SKM-1 treated with dmso at 0.1 percent for 144 hours (cell line): ENCODE measurements at regions not wholly inside any gene's neighbourhood (a gene's known extent, or its start where the extent isn't known, plus 50 kb on each side); places are given as distances from the start of the nearest gene placed in this dataset.

Source experiments
- DNase-seq: peaks from one replicate; lab custom pipeline; 2025; ENCODE audit not compliant: unreplicated experiment; lab: John Stamatoyannopoulos, UW

DNA sequence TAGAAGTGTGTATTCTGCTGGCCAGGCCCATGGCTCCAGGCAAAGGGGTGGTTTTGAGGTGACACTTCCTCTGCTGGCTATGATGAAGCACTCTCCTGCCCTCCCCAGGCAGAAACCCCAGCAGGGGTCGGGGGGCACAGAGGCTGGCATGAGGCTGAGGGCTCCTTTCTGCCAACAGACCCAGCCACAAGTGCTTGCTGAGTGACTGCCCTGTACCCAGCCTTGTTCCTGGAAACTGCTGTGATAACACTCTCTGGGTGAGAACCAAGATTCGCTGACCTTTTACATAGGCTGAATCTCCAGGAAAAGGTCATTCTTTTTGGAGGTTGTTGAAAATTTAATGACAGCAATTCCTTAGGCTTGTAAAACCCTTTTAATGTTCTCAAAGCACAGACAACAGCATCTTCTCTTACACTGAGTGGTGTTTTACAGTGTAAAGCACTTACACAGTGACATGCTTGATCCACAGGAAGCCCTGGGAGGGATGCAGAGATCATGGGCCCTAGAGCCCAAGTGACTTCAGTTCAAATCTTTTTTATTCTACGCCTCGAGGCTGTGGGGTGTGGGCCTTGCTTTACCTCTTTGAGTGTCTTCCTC is 155.5 kb upstream of the FGGY start:
- no peak for DNase-seq

DNA sequence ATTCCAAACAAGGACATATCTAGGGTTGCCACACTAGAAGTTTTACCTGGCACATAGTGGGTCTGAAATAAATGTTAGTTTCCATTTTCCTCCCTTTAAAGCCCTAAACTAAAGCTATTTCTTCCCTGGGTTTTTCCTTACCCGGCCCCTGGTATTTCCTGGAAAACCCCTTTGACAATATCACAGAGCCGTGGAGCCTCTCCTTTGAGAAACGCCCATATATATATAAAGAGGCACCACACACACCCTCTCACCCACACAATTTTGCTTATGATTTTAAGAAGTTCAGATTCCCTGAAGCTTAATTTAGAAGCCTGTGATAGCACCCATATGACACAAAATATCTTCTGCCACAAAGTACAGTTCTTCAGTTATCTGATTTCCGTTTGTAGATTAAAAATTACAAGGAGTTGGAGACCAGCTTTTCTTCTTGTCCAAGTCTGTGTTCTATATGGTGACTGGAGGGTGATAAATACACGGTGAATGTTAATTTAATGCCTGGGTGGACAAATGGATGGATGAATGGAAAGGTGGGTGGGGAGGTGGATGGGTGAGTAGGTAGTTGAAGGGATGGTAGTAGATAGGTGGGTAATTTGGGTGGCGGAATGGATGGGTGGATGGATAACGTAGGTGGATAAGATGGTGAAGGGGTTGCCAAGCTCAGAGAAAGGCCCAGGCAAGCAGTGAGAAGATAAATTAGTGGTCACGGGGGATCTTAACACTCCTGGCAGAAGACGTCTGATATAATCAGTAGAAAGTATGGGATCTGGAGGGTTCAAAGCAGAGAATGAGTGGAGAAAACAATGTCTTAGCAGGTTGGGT is 154.4 kb upstream of the FGGY start:
- DNase-seq = no peak

DNA sequence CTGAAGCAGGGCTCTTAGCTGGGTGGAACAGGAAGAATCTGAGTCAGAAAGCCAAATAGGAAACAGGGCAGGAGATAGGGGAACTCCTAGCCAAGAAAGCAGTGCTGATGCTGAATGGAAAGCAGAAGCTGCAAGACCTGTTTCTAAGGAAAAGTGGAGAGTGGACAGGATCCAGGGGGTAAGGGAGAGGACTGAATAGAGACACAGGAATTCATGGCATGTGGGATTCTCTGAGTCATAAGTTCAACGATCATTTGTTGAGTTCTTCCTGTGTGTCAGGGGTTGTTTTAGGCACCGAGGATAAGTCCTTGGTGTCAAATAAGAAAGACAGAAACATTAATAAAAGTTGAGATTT is 153.8 kb upstream of the FGGY start:
- DNase-seq = peak; percentile 48

DNA sequence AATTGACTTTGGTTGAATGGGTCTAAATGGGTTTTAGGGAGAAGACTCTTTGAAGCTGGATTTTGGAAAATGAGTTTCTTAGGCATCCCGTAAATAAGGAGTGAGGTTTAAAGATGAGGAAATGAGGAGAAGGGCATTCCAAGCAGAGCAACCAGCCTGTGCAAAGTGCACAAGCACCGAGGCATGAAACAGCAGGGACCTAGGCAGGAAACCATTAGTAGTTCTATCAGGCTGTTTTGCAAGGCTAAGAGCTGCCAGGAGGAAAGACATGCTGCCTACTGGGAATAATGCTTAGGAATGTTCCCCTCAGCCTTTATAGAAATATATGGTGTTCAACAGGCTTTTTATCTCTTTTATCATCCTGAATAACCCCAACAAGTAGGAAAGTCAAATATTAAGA is 153.1 kb upstream of the FGGY start:
- DNase-seq = no peak

DNA sequence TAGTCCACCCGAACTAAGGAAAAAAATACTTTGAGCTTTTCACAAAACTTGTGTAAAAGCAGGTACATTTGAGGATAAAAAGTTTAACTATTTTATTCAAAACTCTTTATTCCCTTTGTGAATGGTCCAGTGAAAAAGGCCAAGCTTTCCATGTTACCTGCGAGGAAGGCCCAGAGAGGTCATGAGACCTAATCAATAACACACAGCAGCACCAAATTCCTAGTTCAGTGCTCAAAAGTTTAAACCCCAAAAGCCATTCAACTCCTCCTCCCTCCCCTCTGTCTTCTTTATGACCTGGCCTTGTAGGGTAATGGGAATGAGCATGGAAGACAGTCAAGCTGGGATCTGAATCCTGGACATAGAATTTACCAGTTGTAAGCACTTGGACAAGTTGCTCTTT is 151.9 kb upstream of the FGGY start:
- no peak for DNase-seq

DNA sequence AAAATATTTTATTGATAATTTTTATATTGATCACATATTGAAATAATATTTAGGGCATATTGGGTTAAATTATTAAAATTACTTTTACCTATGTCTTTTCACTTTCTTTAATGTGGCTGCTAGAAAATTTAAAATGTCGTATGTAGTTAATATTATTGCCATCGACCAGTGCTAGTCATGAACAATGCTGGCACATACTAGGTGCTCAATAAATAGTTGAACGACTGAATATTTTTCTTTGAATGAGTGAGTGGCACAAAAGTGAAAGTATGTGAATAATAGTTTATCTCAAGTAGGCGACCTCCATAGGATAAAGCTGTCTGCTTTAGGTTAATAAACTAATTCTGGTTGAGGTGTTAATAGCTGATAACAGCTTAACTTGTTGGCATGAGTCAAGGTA is 150.8 kb upstream of the FGGY start:
- no peak for DNase-seq

DNA sequence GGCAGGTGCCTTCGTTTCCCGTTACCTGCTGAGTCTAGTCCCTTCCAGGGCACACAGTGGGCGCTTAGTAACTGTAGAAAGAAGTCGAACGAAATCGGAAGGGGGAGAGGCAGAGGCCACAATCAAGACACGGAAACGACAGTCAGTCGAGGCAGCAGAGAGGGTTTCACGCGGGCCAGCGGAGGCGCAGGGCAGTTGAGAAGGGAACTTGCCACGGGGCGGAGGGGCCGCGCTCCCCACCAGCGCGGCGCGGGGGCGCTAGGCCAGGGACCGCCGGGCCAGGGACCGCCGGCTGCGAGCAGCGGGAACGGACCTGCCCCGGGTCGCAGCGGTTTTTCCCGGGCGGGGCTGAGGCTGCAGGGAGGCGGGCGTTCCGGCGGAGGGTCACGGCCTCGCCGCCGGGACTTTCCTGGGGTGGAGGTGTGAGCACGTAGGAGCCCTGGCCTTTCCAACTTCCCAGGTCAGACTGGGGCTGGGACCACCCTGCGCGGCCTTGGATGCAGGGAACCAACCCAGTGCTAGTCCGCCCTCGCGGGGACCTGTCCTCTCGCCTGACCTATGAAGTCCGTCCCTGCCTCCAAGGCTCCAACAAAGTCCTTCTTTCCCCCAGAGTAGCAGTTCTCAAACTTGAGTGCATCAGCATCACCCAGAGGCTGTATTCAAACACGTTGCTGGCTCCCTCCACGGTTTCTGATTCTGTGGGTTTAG is 150.1 kb upstream of the FGGY start:
- DNase-seq = no peak

DNA sequence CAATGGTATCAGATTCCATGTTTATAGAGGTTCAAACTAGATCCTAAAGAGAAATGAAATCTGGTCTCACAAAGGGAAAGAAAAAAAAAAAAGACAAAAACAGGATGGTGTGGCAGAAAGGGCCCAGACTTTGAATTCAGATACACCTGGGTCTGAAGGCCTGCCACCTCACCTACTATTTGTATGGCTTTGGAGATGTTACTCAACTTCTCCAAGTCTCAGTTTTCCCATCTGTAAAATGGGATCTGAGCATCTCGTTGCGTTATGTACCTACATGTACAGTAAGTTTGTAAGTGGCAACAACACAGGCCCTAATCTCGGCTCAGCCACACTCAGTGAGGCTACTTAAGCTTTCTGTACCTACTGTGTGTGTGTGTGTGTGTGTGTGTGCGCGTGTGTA is 147.5 kb upstream of the FGGY start:
- DNase-seq = no peak

DNA sequence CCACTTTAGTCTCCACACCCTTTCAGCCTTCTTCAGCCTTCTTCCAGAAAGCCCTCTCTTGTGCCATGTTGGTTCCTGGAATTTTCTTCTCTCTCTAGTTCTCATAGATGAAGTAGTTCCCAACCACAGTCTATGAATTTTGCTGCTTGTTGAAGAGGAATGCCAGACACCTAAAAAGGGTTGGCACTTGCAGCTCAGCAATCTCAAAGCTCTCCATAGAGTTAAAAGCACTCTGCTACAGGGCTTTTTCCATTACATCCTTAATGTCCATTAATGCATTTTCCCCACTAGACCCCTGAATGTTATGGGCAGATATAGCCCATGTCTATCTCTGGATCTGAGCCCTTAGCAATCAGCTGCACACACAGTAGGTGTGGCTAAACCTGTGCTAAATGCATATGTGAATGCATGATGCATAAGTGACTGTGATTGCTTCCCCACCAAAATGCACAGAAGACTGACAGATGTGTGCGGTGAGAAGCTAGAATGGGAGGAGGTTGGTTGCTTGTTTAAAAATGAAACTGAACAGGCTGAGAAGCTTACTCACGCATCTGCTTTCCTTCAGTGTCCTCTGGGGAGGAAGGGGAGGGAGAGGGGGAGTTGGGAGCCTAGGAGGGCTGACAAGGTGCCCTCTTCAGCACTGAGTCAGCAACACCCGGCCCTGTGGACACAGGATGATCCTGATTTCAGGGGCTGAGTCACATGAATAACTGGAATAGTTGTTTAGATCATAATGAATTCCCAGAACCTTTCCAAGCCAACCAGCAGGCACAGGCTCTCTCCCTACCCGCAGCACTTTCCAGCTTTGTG is 146.1 kb upstream of the FGGY start:
- no peak for DNase-seq

DNA sequence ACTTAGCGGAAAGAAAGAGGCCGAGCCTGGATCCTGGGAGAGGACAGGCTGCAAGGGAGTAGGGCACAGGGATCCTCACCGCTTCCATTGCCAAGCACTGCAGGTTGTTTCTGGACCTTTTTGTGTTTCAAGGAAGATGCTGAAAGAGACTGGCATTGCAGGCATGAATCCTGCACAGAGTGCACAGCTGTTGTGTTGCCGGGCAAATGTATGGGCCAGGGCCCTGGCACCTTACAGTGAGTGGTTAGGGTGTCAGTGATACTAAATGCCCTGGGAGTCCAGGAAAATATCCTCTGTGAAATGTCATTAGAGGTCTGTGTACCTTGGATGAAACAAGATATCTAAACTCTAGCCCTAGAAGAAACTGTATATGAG is 145.5 kb upstream of the FGGY start:
- no peak for DNase-seq

DNA sequence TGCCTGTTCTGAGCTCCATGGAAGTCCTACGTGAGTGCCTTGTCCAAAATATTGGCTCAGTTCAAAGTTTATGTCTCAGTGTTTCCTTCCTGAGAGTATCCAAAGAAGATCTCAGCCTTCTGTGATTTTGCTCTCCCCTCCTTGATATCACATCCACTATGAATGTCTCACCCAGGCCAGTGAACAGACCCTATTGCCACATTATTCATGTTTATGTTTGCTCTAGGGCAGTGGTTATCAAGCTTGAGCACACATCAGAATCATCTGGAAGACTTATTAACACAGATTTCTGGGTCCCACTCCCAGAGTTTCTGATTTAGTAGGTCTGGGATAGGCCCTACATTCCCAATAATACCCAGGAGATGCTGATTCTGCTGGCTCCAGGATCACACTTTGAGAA is 145.0 kb upstream of the FGGY start:
- no peak for DNase-seq

DNA sequence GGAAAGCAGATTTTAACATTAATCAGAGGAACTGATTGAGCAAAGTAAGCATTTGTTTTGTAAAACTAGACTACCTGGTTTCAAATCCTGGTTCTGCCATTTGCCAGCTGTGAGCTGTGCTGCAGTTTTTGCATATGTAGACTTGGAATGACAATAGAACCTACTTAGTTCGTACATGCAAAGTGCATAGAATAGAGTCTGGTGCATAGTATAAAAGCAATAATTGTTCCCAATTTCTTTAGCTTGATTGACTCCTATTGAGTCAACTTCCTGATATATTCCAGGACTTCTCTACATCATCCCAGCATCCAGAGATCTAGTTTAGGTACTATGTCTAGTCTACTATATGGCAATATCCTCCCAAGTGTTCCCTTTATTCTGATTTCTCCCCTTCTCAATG is 144.4 kb upstream of the FGGY start:
- DNase-seq = no peak

DNA sequence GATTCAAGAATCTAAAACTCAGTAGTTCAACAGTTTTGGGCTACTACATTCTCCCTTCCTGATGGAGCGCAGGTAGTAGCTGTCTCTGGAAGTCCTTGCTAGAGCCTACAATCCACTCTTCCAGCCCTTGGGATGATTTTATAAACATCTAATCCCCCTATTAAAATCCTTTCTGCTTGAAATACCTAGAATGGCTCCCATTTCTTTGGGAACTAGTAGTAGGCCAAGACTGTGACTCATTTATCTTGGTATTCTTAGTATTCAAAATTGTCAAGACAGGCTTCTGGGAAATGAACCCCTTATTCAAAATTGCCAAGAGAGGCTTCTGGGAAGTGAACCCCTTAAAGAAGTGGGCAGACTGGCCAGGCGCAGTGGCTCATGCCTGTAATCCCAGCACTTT is 142.5 kb upstream of the FGGY start:
- DNase-seq = no peak

DNA sequence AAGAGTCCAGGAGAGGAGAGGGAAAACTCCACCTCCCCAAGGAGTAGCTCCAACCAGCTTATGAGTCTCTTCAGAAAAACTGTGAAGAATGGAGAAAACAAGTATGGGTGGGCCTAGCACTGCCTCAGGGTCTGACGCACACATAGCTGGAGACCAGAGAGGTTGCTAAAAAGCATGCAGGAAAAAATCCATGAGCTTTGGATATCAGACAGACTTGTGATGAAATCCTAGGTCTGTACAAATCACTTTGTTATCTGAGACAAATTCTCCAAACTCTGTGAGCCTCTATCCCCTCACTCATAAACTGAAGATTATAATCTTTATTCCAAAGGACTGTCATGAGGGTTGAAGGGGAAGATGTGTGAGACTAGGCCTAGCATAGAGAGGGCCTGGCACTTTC is 141.5 kb upstream of the FGGY start:
- DNase-seq = no peak

DNA sequence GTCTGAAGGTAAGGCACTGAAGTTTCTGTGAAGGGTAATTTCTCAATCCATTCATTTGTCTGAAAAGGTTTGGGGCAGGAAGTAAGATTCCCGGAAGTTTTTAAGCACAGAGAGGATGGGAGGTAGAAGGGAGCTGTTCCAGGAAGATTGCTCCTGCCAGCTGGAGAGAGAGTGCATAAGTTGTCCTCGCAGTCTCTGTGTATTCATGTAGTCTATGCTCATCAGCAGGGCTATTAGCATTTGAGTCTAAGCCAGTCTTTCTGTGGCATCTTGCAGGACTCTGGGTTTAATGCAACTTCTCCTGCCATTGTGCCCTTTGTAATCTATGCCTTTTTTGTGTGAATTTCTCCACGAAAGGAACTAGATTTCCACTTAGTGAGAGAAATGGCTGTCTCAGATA is 140.8 kb upstream of the FGGY start:
- no peak for DNase-seq

DNA sequence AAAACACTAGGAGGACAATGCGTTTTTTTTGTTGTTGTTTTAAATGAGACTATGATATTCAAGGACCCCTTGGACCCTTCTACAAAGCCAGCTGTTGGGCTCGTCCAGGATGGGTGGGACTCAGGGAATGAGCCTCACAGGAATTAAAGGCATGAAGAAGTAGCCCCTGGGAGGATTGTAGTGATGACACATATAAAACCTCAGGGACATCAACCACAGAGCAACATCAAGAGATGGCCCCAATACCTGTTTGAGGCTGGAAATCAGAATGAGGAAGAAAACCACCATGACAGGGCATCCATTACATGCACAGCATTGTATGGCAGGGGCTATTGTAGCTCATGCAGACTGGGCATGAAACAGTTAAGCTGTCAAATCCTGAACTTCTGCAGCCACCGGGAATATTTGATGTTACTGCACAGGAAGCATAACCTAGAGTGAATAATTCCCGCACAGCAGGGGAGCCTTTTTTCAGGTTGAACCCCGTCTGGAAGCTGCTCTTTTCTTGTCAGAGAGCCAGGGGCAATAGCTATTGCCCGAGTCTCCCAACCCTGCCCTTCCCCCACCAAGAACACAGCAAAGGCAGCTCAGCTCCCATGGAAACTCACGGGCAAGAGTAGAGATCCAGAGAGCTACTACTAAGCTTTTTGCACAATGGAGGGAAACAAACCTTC is 140.2 kb upstream of the FGGY start:
- no peak for DNase-seq

DNA sequence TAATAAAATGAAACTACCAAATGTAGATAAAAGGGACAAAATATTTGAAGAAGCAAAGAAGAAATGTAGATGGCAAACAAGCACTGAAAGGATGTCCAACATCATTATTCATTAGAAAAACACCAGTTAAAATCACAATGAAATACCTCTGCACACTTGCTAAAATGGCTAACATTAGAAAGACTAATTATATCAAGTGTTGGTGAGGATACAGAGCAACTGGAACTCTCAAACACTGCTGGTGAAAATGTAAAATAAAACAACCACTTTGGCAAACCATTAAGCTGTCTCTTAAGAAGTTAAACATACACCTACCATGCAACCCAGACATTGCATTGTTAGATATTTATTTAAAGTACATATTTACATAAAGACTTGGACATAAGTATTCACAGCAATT is 138.6 kb upstream of the FGGY start:
- DNase-seq = no peak

DNA sequence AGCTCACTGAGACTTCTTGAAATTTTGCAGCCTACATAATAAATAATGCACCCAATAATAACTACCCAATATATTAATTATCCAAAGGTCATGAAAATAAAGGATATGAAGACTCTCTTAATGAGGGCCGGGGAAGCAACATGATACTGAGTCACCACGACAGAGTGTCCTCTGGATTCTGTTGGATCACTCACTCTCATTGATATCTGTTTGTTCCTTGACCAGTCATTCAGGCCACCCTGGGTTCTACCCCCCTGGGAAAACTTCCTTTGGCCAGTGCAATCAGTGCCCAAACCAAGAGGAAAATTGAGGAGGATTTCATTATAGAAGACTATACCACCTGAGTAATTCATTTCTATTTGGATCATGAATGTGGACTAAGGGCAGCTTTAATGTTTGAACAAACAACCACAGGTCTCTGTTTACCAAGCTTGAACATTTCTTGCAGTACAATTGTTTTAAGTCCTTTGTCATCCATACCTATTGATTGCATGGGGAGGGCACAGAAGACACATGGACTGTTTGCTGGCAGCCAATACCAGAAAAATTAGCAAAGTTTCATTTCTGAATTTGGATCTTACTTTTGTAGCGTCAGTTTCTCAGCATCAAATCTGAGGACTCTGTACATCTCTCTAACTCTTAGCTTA is 137.2 kb upstream of the FGGY start:
- no peak for DNase-seq

DNA sequence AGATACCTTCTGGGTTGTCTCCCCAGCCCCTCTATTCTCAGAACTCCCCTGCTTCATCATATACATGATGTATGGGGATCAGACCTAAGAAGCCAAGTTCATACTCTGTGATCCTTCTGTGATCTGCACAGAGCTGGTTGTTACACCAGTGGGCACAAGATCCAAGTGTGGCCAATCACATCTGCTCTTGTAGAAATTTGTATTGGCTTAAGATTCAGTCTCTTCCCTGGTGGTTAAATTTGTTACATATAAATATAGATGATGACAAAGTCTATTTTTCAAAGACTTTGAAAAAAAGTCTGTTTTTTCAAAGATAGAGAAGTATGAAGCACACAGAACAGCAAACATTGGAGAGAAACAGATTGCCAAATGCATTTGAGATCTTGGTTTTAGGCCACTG is 135.8 kb upstream of the FGGY start:
- DNase-seq = no peak

DNA sequence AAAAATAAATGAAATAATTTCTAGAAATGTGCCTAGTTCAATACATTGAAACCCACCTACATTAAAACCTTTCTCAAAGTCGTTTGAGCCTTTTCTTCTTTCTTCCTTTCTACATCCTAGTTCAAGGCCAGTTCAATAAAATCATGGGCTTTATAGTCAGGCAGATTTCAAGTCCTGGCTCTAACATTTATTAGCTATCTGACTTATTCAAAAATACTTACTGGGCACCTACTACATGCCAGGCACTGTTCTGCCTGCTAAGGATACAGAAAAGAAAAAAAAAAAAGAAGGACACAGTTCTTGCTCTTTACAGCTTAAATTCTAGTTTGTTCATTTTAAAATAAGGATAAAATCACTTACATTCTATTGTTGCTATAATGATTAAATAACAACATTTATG is 134.2 kb upstream of the FGGY start:
- DNase-seq = no peak
